GM21786 (cell line): ENCODE measurements at regions not wholly inside any gene's neighbourhood (a gene's known extent, or its start where the extent isn't known, plus 50 kb on each side); places are given as distances from the start of the nearest gene placed in this dataset.
A peak's percentile ranks its signal among the peaks of the same experiment; 100 is the strongest.
"Not testable (repeated sequence)": the region's sequence is repeated elsewhere in the genome, so short reads cannot be mapped to it uniquely, and the experiment has no call there.

ENCODE experiments used
- ATAC-seq: cut with Tn5 transposase; IDR thresholded peaks from one replicate; pipeline ENCODE4 v1.9.1; 2021; ENCODE audit not compliant: unreplicated experiment

GRCh38 chr3:87895983-87896382 is 162.8 kb downstream of the CGGBP1 start:
- ATAC-seq: no peak

GRCh38 chr3:87873136-87873535 is 185.7 kb downstream of the CGGBP1 start:
- ATAC-seq: no peak

- ATAC-seq: no peak
These were observed 191.8 kb downstream of the CGGBP1 start for GRCh38 chr3:87867001-87867400.

- ATAC-seq: no peak
These were observed 202.7 kb downstream of the CGGBP1 start for GRCh38 chr3:87856126-87856525.

- no peak for ATAC-seq
These were observed 203.2 kb downstream of the CGGBP1 start for GRCh38 chr3:87855616-87856015.

GRCh38 chr3:87855211-87855610 is 203.6 kb downstream of the CGGBP1 start:
- ATAC-seq: no peak

GRCh38 chr3:87848003-87848402 is 210.8 kb downstream of the CGGBP1 start:
- ATAC-seq: no peak

- ATAC-seq: no peak
These were observed 221.7 kb downstream of the CGGBP1 start for GRCh38 chr3:87837076-87837475.

GRCh38 chr3:87836026-87836425 is 222.8 kb downstream of the CGGBP1 start:
- ATAC-seq: no peak

- ATAC-seq: no peak
These were observed 223.6 kb downstream of the CGGBP1 start for GRCh38 chr3:87835236-87835635.

GRCh38 chr3:87834327-87834726 is 224.5 kb downstream of the CGGBP1 start:
- no peak for ATAC-seq

GRCh38 chr3:87833039-87833377 is 225.8 kb downstream of the CGGBP1 start:
- no peak for ATAC-seq

GRCh38 chr3:87828046-87828445 is 230.8 kb downstream of the CGGBP1 start:
- no peak for ATAC-seq

- ATAC-seq: no peak
These were observed 236.2 kb downstream of the CGGBP1 start for GRCh38 chr3:87822563-87822962.

- ATAC-seq: not testable (repeated sequence)
These were observed 245.3 kb downstream of the CGGBP1 start for GRCh38 chr3:87813503-87813902.

GRCh38 chr3:87811953-87812352 is 246.9 kb downstream of the CGGBP1 start:
- no peak for ATAC-seq

GRCh38 chr3:87810452-87811016 is 248.3 kb downstream of the CGGBP1 start:
- no peak for ATAC-seq

- ATAC-seq: peak; percentile 85
These were observed 253.1 kb downstream of the CGGBP1 start for GRCh38 chr3:87805670-87806069.

GRCh38 chr3:87801409-87801808 is 257.4 kb downstream of the CGGBP1 start:
- ATAC-seq: no peak

GRCh38 chr3:87800516-87800915 is 258.3 kb downstream of the CGGBP1 start:
- no peak for ATAC-seq

GRCh38 chr3:87798567-87798947 is 260.2 kb downstream of the CGGBP1 start:
- ATAC-seq: no peak

GRCh38 chr3:87797872-87798566 is 260.8 kb downstream of the CGGBP1 start:
- no peak for ATAC-seq

- ATAC-seq: no peak
These were observed 262.0 kb downstream of the CGGBP1 start for GRCh38 chr3:87796843-87797185.
